ENCODE measurements at regions not wholly inside any gene's neighbourhood (a gene's known extent, or its start where the extent isn't known, plus 50 kb on each side); places are given as distances from the start of the nearest gene placed in this dataset.

GRCh38 chr21:41681348-41681801 is 85.5 kb downstream of the RIPK4 start:
- H3K79me2 ChIP-seq (ENCODE audit: insufficient read depth, low read length), result no peaks in the 10 kb centered on the region
- no peaks in the 10 kb centered on the region for H3K9me3 ChIP-seq (ENCODE audit: low read depth, low read length)
- no peak for DNase-seq (ENCODE audit: insufficient read length, low spot score, missing footprints)
- no peaks in the 10 kb centered on the region for H4K20me1 ChIP-seq (ENCODE audit: insufficient read depth, low read length)
- H2AFZ ChIP-seq (ENCODE audit: low read length), result no peak overlapping the region
- H3K36me3 ChIP-seq (ENCODE audit: insufficient read depth, low read length), result no peaks in the 10 kb centered on the region
- TF ChIP-seq CTCF (IDR thresholded peaks at IDR 0.05; ENCODE audit: extremely low read depth, low read depth, low read length), result no peak
- H3K27ac ChIP-seq (ENCODE audit: low read depth, low read length), result no peak overlapping the region
- H3K4me1 ChIP-seq (ENCODE audit: insufficient read depth, low read length), result peaks cover 22% of the 10 kb centered on the region
- no peak overlapping the region for H3K4me3 ChIP-seq (ENCODE audit: insufficient read depth, low read length)
- H3K27me3 ChIP-seq (ENCODE audit: insufficient read depth, low read length), result peaks cover 4% of the 10 kb centered on the region
- H3K4me2 ChIP-seq (ENCODE audit: insufficient read depth, low read length), result no peak overlapping the region

GRCh38 chr21:41680444-41681347 is 86.2 kb downstream of the RIPK4 start:
- no peak for DNase-seq (ENCODE audit: insufficient read length, low spot score, missing footprints)
- no peaks in the 10 kb centered on the region for H3K36me3 ChIP-seq (ENCODE audit: insufficient read depth, low read length)
- H3K4me1 ChIP-seq (ENCODE audit: insufficient read depth, low read length), result peaks cover 22% of the 10 kb centered on the region
- H3K4me3 ChIP-seq (ENCODE audit: insufficient read depth, low read length), result no peak overlapping the region
- no peak overlapping the region for H3K27ac ChIP-seq (ENCODE audit: low read depth, low read length)
- H3K4me2 ChIP-seq (ENCODE audit: insufficient read depth, low read length), result no peak overlapping the region
- no peaks in the 10 kb centered on the region for H3K9me3 ChIP-seq (ENCODE audit: low read depth, low read length)
- no peaks in the 10 kb centered on the region for H4K20me1 ChIP-seq (ENCODE audit: insufficient read depth, low read length)
- H3K79me2 ChIP-seq (ENCODE audit: insufficient read depth, low read length), result no peaks in the 10 kb centered on the region
- TF ChIP-seq CTCF (IDR thresholded peaks at IDR 0.05; ENCODE audit: extremely low read depth, low read depth, low read length), result no peak
- H3K27me3 ChIP-seq (ENCODE audit: insufficient read depth, low read length), result no peaks in the 10 kb centered on the region
- H2AFZ ChIP-seq (ENCODE audit: low read length), result no peak overlapping the region

GRCh38 chr21:41678924-41679318 is 87.9 kb downstream of the RIPK4 start:
- Histone ChIP-seq H3K9me3 (ENCODE audit: low read depth, low read length) (no peaks in the 10 kb centered on the region), H3K27me3 (ENCODE audit: insufficient read depth, low read length) (no peaks in the 10 kb centered on the region), H2AFZ (ENCODE audit: low read length) (peak overlapping the region; percentile 86), H3K4me1 (ENCODE audit: insufficient read depth, low read length) (peaks cover 12% of the 10 kb centered on the region), H3K27ac (ENCODE audit: low read depth, low read length) (peak overlapping the region; percentile 31), H3K79me2 (ENCODE audit: insufficient read depth, low read length) (no peaks in the 10 kb centered on the region), H3K4me3 (ENCODE audit: insufficient read depth, low read length) (no peak overlapping the region), H4K20me1 (ENCODE audit: insufficient read depth, low read length) (no peaks in the 10 kb centered on the region), H3K4me2 (ENCODE audit: insufficient read depth, low read length) (peak overlapping the region; percentile 63), H3K36me3 (ENCODE audit: insufficient read depth, low read length) (no peaks in the 10 kb centered on the region)
- DNase-seq (ENCODE audit: insufficient read length, low spot score, missing footprints), result peak; percentile 99
- TF ChIP-seq CTCF (IDR thresholded peaks at IDR 0.05; ENCODE audit: extremely low read depth, low read depth, low read length), result no peak
